NCI-H2107 (cell line): ENCODE measurements at regions not wholly inside any gene's neighbourhood (a gene's known extent, or its start where the extent isn't known, plus 50 kb on each side); places are given as distances from the start of the nearest gene placed in this dataset.
"Not testable (repeated sequence)": the region's sequence is repeated elsewhere in the genome, so short reads cannot be mapped to it uniquely, and the experiment has no call there.

ENCODE experiments used
- DNase-seq: peaks from one replicate; lab custom pipeline; 2025; lab: John Stamatoyannopoulos, UW

DNA sequence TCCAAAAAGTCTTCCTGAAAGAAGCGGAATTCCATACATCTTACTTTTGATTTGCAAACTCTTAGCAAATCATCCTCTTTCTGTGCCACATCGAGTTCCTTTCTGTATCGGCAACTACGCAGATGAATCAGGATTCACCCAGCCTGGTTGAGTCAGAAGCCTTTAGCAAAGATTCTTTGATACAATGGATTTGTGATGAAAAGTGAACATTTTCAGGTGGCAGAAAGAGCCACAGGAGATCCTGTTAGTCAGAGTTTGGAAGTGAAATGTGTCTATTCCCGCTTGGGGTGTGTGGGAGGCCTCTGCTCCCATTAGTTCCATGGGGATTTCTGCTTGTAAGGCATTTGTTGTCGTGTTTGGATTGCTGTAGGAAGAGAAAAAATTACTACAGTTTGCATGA lies 351.8 kb upstream of the WWC1 start:
- DNase-seq: no peak

DNA sequence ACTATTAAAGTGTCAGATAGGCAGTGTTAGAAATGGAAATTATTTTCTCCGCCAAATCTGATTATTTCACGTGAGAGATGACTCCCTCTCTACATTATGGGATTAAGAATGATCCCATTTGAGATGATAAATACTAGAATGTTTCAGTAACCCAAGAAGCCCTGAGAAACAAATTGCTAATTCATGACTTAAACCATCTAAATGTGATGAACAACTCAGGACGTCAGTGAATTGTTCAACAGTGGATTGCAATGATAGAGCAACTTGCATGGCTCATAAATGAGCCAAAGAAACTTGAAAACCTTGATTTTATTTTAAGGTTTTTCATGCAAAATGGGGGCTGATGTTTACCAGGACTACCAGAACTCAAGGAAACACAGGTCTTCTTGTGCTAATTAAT lies 350.5 kb upstream of the WWC1 start:
- no peak for DNase-seq

DNA sequence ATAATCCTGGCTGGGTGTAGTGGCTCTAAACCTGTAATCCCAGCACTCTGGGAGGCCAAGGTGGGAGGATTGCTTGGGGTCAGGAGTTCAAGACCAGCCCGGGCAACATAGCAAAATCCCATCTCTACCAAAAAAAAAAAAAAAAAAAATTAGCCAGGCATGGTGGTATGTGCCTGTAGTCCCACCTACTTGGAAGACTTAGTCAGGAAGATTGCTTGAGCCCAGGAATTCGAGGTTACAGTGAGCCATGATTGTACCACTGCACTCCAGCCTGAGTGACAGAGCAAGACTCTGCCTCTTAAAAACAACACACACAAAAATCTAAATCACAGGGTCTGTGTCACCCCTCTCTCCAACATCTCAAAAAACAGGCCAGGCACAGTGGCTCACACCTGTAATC lies 349.9 kb upstream of the WWC1 start:
- not testable (repeated sequence) for DNase-seq

DNA sequence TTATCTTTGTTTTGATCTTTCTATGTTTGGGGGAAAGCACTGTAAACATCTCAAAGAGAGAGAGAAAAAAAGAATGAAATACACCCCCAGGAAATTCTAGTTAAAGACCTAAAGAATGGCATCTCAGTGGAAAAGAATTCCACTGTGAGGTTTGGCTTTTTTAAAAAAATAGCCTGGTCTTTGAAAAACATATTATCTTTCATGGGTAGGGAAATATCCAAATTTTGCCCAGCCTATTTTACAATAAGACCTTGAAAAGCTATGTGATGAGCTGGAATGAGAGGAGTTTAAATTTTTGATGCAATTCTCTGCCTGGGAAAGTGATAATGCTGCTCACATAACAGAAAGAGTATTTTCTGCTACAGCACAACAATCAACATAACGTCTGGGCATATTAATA lies 348.1 kb upstream of the WWC1 start:
- DNase-seq: no peak

DNA sequence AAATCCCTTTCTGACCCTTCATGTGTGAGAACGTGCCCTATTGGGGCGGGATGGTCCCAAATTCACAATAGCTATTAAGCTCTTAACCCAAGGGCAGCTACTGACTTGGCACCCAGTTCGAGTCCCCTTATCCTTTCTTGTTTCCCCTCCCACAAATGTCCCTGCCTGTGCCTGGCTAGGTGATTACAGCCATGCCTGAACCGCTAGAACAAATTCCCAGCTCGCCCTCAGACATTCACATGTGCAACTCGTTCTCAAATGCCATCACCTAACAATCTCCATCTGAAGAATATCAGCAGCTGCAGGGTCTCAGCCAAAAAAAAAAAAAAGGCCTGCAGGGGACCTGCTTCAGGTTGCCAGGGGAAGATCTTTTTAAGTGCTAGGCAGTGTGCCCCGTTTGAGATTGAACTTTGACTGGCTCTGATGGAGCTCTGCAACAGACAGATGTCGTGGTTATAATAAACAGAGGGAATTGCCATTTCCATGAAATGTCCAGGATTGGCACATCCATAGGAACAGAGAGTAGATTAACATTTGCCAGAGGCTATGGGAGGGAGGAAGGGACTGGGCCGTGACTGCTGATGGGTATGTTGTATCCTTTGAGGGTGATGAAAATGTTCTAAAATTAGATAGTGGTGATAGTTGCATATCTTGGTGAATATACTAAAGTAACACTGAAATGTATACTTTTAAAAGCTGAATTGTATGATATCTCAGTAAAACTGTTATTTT lies 347.2 kb upstream of the WWC1 start:
- DNase-seq: no peak

DNA sequence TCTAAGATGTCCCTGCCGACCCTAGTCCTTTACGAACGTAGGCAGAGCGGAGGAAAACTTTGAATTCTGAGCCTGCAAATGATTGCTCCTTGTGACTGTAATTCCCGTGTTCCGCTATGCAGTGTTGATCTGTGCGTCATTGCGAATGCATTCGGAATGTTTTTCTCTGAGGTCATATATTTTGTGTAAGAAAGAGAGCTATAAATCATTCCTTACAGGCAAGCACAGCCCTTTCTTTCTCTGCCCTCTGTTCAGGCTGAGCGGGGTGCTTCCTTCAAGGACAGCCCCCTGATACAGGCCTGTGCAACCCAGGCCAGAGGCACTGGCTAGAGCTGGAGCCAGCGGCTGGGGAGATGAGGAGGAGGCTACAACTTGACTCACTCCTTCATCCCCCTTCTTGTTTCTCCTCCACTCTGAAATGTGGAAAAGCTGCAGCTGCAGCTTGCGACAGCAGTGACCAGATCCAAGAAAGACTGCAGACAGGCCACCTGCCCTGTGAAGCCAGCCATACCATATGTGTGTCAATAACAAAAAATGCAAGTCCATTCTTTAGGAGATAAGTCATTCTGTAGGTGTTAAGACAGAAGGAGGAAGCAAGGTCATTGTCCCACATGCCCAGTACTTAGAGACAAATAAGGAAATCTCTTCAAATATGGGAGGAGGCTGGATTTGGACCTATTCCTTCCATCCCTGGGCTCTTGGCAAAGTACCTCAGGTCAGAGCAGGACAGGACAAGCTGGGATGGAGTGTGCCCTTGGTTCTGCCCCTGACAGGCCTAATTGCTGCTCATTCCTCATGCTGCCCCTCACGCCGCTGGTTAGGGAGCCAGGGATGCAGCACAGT lies 345.7 kb upstream of the WWC1 start:
- DNase-seq: no peak

DNA sequence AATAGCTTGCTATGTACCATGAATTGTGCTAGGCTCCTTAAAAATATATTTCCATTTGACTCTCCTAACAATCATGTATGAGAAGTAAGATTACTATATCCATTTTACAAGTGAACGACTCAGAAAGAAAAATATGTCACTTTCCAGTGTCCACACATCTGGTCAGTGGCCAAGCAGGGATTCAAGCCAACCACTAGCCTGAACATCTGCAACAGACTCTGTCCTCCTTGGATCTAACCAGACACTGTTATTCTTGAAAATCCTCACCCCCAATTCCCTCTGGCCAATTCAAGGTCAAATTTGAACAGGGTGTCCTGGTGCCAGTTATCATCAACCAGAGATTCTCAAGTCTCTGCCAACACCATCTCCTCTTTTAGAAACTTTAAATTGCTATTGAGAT lies 344.1 kb upstream of the WWC1 start:
- no peak for DNase-seq

DNA sequence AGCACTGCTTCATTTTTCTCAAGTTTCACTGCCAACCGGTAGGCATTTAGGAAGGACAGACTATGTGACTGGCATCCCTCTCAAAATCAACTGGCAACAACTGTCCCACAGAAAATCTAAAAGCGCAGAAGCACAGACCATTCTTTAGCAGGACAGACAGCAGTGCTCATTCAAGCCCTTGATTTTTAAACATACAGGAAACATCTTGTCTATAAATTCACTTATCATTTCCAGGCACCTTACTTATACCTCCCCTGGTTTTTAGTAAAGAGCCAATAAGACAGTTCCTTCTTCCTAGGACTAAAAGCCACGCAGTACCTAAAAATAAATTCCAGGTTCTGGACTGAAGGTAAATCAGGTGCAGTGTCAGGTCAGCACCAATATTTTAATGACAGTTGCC lies 343.2 kb upstream of the WWC1 start:
- DNase-seq: no peak

DNA sequence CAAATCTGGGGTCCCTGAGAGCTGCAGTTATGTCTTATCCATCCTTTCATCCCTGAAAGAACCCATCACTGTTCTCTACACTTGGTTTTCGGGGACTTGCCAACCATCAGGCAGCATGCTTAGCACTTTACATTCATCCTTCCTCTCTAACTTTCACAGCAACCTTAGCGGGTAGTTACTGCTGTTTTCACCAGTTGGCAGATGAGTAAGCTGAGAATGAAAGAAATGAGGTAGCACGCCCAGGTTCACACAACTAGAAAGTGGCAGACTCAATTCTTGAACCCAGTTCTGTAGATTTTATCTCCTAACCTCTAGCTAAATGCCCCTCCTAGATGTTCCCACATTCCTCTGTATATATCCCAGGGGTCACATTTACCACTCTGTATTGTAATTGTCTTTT lies 342.0 kb upstream of the WWC1 start:
- DNase-seq: no peak

DNA sequence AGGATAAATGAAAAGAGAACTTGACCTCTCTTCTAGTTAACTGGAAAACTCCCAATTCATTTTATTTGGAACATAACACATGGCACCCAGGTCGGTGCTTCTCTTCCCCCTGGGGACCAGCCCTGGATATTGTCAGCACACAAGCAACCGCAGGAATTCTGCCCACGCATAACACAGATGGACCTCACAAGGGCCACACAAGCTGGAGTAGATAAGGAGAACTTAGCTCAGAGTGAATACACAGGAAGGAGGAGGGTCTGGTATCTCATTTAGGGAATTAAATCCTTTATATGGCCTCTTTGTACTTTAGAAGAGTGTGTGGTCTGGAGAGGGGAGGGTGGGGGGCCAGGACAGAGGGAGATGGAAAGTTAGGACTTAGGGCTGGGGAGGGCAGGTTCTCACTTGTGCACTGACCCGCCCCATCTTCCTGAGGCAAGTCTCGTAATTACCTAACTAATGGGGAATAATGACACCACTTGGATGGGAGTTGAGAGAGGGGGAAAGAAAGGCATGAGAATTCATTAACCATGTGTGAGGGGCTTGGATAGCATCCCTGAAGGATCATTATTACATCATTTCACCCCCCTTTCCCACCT lies 341.2 kb upstream of the WWC1 start:
- DNase-seq: no peak

DNA sequence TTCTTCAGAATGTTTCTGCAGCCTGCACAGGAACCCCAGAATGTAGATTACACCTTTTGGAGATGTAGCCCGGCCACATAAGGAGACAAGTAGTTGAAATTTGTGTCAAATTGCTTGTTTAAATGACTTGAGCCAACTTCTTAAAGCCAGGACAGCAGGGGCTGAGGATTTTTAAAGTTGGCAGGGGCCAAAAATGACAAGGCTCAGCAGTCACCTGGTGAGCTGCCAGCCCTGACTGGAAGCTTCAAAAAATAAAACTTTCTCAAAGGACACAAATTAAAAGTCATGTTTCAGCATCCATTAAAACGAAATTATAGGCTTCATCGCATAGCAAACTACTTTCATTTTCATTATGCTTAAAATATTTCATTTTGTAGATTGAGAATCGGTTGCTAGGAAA lies 340.3 kb upstream of the WWC1 start:
- DNase-seq: no peak

DNA sequence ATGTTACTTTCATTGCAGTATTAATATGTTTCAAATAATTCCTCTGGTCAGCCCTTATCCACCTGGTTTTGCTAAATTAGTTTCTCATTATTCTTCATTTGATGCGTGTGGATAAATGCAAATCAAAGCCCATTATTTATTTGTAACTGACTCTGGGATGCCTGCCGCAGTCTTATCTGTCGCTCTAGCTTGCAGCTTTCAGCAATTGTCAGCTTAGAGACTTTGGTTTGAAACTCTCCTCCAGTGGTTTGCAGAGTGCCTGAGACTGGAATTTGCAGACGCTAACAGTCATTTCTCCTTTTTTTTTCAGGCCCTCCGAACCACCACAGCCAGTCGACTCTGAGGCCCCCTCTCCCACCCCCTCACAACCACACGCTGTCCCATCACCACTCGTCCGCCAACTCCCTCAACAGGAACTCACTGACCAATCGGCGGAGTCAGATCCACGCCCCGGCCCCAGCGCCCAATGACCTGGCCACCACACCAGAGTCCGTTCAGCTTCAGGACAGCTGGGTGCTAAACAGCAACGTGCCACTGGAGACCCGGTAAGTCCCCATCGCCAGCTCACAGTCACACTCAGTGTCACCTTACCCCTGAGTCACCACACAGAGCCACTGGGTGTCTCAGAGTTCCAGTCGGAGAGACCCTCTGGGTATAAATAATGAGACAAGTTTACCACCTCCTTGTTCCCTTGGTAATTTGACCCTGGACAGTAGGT lies 339.0 kb upstream of the WWC1 start:
- no peak for DNase-seq

DNA sequence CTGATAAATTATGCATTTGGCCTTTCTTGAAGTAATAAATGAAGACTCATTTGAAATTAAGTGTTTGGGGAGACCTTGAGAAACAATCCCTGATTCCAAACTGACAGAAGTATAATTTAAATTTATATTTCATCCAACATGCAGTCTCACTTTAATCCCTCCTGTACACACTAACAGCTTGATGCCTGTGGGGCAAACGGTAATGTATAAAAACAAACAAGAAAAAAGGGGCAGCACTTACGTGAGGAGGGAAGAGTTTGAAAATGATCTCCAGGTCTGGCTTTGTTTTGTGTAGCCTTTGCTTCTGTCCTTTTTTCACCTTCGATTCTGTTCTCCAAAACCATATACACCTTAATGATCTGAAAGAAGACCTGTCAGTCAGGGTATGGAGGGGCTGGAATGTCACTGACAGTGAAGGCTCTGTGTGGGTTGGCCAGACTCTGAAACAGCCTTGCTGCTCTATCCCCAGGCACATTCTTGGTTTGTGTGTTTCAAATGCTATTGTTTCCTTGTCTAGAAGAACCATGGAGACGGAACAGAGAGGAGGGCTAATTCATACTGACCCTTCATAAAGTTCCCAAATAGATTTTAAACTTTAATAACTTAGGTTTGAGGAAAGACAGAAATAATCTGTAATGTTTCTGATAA lies 338.2 kb upstream of the WWC1 start:
- DNase-seq: no peak

DNA sequence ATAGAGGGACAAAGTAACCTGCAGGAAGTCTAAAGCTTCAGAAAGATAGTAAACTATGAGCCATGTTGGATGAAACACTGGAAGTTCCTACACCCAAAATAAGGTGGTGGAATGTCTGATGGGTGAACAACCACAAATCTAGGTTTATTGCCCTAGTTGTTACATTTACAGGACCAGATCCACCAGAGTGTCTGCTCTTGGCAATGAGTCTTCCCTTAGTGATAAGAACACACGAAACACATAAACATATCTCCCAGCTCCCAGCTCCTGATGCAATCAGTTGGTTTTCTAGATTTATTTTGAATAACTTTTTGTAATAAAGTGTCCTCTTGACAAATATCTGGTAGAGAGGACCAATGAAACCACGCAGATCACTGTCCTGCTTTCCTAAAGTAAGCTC lies 329.7 kb upstream of the WWC1 start:
- DNase-seq: no peak

DNA sequence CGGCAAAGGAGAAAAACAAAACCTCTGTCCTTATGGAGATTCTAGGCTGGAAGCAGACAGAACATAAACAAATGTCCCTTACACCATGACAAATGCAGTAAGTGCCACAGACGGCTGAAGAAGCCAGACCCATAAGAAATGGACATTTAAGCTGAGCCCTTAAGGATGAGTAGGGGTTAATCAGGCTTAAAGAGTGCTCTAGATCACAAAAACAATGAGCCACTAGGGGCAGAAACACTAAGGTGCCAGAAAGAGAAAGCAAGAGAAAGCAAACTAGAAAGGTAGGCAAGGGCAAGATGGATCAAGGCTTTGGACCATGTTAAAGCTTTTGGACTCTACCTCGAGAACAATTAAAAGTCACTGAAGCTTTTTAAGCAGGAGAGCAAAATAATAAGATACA lies 326.9 kb upstream of the WWC1 start:
- DNase-seq: no peak

DNA sequence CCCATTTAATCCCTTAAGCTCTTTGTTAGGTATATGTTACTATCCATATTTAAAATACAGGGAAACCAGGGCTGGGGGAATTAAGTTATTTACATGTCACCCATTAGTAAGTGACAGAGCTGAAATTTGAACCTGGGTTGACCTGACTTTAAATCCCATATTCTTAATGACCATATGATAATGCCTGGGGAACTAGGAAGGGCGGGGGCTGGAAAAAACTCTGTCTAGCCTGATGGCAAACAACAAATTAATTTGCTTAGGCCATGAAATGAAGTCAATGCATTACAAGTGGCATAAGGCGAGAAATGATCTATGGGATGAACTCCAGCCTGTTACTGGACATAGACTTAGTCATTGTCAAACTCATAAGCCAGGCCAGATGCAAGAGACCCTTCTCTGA lies 325.7 kb upstream of the WWC1 start:
- DNase-seq: no peak

DNA sequence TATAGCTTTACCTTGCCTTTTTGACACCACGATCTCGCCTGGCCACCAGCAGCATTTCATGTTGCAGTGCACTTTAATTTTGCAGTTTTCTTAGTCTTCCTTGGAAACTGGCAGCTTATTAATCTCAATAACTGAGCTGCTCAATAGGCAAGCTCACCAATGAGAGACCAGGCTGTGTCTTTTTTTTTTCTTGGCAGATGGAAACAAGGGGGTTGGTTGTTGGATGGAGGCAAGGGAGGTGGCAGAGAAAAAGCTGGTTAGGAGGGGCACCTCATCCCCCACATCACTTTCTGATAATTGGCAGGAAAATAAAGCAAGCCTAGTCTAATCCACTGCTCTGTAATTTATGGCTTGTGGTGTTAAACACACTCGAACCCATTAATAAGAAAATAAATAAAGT lies 324.5 kb upstream of the WWC1 start:
- DNase-seq: no peak

DNA sequence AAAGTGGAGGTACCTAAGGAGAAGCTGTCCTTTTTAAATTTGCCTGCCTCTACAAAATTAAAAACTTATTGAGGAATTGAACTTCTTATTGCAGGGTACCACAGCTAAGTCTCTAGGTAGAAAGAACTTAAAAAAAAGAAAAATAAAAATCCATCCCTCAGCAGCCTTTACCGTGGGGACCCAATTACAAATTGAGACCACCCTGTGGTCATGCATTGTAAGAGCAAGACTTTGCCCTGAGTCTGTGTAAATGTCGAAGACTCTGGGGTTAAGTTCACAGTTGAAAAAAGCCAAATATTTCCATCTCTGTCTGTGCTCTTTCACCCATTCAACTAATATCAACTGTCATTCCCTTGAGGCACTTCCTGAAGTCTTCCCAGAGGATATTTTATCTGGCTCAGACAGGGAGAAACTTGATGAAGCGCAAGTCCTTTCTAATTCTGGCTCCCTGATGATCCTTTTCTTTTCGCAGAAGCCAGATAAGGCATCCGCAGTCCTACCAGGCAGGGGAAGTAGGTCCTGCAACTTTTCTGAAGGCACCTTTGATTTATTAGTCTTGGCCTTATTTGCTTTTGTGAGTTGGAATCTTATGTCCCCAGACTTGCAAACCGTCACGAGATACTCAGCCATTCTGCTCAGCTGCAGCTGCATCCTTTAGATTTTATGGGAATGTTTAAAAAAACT lies 323.8 kb upstream of the WWC1 start:
- no peak for DNase-seq

DNA sequence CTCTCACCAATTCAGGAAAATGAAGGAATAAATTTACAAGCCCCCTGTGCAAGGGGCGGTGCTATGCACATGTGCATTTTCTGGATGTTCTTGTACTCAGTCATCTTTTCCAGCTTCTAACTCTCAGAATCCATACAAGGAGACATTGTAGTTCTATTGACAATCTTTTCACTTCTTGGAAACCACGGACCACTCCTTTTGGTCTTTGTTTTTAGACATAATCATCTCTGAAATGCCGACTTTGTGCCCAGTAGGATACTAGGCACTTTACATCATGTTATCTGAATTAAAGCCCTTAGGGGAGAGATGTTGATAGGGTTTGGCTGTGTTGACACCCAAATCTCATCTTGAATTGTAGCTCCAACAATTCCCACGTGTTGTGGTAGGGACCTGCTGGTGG lies 322.6 kb upstream of the WWC1 start:
- no peak for DNase-seq

DNA sequence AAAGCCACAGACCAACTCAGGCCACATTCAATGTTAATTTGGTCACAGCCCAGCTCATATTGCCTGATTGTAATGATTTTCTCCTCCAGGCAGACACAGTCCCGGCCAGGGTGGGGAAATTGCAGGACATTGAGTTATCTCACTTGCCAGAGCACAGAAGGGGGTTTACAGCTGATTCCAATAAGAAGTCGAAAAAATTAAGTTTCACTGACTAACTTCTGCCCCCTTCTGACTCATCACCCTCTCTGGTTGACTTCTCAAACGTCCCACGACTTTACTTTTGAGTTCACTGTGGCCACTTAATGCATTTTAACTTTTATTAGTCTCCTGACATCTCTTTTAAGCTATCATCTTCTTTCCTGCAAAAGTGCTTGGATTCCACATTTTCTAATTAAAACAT lies 321.4 kb upstream of the WWC1 start:
- DNase-seq: no peak

DNA sequence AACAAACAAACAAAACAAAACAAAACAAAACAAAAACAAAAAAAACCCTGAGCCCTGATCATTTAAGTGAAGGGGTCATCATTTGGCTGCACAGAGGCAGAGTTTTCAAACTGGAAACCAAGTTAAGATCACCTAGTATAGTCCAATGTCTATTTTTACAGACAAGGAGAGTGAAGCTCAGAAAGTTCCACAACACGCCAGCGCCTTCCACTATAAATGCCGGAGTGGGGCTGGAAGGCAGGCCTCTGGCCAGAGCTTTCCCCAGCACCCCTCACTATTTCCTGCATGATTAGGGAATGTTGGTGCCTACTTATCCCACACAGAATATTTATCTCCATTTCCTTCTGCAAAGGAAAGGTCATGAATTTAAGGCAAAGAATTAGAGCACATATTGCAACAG lies 319.7 kb upstream of the WWC1 start:
- no peak for DNase-seq

DNA sequence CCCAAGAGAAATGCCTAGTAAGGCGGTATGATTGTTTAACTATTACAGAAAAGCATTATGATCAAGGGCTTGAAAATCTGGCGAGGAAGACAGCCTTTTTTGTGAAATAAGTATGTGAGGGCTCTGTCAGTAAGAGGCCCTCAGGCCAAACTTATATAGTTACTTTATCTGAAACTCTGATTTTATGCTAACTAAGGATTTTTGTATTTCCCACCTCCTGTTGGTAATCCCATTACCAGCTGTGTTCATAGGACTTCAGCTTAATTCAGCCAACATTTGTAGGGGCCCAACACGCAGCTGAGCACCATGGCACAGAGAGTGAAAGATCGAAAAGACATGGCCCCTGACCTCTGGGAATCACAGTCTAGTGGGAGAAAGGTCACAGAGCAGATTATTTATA lies 318.3 kb upstream of the WWC1 start:
- DNase-seq: no peak
